ENCODE measurements at regions not wholly inside any gene's neighbourhood (a gene's known extent, or its start where the extent isn't known, plus 50 kb on each side); places are given as distances from the start of the nearest gene placed in this dataset.

DNA sequence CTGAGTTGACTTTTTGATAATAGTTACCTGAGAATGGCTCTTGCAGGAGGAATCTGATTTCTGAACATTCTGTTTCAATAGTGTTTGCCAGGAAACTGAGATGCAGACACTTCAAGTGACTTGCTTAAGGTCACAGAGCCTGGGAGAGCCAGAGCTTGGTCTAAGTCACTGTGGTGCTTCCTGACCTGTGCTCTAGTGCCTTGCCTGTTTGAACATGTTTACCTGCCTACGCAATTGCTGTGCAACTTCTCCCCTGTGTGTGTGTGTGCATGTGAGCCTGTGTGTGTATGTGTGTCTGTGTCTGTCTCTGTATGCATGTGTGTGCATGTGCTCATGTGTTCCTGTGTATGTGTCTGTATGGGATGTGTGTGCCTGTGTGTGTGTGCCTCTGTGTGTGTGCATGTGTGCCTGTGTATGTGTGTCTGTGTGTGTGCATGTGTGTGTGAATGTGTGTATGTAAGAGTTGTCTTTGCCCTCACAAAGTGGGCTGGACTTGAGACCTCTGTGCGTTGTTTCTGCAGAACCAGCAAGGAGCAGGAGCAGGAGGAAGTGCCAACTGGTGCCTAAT is 185.8 kb downstream of the GADD45G start:
- Histone ChIP-seq H3K4me3 (ENCODE audit: severe bottlenecking) (no peak overlapping the region), H3K27me3 (ENCODE audit: insufficient read depth, poor library complexity, severe bottlenecking) (peaks cover 13% of the 10 kb centered on the region), H3K9me3 (ENCODE audit: severe bottlenecking) (no peaks in the 10 kb centered on the region), H3K36me3 (ENCODE audit: low read depth) (no peaks in the 10 kb centered on the region), H3K4me1 (ENCODE audit: insufficient read depth, poor library complexity, severe bottlenecking) (no peaks in the 10 kb centered on the region), H3K27ac (ENCODE audit: poor library complexity, severe bottlenecking) (no peak overlapping the region)
- DNase-seq (ENCODE audit: low spot score) = no peak
- ATAC-seq (ENCODE audit: low read depth) = no peak
- TF ChIP-seq, protein P1, sequence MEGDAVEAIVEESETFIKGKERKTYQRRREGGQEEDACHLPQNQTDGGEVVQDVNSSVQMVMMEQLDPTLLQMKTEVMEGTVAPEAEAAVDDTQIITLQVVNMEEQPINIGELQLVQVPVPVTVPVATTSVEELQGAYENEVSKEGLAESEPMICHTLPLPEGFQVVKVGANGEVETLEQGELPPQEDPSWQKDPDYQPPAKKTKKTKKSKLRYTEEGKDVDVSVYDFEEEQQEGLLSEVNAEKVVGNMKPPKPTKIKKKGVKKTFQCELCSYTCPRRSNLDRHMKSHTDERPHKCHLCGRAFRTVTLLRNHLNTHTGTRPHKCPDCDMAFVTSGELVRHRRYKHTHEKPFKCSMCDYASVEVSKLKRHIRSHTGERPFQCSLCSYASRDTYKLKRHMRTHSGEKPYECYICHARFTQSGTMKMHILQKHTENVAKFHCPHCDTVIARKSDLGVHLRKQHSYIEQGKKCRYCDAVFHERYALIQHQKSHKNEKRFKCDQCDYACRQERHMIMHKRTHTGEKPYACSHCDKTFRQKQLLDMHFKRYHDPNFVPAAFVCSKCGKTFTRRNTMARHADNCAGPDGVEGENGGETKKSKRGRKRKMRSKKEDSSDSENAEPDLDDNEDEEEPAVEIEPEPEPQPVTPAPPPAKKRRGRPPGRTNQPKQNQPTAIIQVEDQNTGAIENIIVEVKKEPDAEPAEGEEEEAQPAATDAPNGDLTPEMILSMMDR (IDR thresholded peaks at IDR 0.05; ENCODE audit: poor library complexity, severe bottlenecking) = no peak

DNA sequence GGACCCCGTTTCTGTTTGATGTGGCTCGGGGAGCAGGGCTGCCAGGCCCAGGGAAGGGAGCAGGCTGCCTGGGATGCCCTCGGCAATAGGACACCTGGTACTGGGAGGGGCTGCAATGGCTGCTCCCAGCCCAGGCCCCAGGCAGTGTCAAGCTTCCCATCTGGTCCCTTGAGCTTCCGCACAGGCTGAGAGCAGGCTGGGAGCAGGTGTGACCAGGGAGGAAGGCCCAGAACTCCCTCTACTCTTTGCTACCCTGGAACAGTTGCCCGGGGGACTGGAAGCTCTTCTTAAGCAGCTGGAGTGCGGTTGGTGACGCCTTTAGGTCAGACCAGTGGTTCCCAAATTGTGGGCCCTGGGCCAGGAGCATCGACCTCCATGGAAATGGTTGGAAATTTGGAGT is 186.9 kb downstream of the GADD45G start:
- no peak for ATAC-seq (ENCODE audit: low read depth)
- TF ChIP-seq, protein P1 (IDR thresholded peaks at IDR 0.05; ENCODE audit: poor library complexity, severe bottlenecking) = no peak

DNA sequence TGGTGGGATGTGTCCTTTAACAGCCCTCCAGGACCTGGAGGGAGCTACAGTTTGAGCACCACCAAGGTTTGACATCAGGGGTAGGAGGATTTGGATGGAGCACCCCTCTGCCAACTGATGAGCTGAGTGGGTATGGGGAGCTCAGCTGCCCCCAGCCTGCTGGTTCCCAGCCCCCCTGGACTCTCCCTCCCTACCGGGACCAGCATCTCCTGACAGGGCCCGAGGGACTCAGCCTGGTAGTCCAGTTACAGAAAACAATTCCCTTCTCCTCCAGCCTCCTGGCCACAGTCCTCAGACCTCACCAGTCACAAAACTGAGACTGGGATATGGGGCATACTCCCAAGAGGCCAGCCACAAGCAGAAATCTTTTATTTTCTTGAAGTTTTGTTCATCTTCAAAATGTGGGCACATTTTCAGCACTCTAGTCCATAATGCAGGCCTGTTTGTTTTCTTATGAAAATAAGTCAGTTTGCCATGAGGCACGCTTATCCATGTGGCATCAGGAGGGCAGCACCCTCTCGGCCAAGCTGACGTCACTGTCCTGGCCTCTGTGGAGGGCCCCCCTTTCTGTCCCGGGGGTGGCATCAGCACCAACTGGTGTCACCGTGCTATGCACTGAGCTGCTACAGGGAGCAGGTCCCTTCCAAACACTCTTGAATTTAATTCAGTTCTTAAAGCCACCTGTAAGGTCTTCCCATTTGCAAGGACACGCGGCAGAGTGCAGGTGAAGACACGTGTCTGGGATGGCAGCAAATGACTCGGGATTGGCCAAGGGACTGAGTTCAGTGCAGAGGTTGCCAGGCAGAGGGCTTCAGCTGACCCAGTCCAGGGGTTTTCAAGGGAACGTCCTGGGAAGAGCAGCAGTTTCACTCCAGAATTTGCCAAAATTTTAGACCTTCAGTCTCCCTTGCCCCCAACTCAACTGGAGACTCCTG is 187.6 kb downstream of the GADD45G start:
- TF ChIP-seq, protein P1 (IDR thresholded peaks at IDR 0.05; ENCODE audit: poor library complexity, severe bottlenecking) = no peak
- peaks cover 10% of the 10 kb centered on the region for H3K27me3 ChIP-seq (ENCODE audit: insufficient read depth, poor library complexity, severe bottlenecking)
- H3K36me3 ChIP-seq (ENCODE audit: low read depth) = no peaks in the 10 kb centered on the region
- H3K9me3 ChIP-seq (ENCODE audit: severe bottlenecking) = no peaks in the 10 kb centered on the region
- no peak overlapping the region for H3K27ac ChIP-seq (ENCODE audit: poor library complexity, severe bottlenecking)
- ATAC-seq (ENCODE audit: low read depth) (no peak), DNase-seq (ENCODE audit: low spot score) (no peak)
- H3K4me1 ChIP-seq (ENCODE audit: insufficient read depth, poor library complexity, severe bottlenecking) = no peaks in the 10 kb centered on the region
- no peak overlapping the region for H3K4me3 ChIP-seq (ENCODE audit: severe bottlenecking)

More for the DNA sequence above, 186.9 kb downstream of the GADD45G start:
- Histone ChIP-seq H3K4me3 (ENCODE audit: severe bottlenecking) (no peak overlapping the region), H3K9me3 (ENCODE audit: severe bottlenecking) (no peaks in the 10 kb centered on the region), H3K4me1 (ENCODE audit: insufficient read depth, poor library complexity, severe bottlenecking) (no peaks in the 10 kb centered on the region), H3K27me3 (ENCODE audit: insufficient read depth, poor library complexity, severe bottlenecking) (peaks cover 13% of the 10 kb centered on the region), H3K36me3 (ENCODE audit: low read depth) (no peaks in the 10 kb centered on the region), H3K27ac (ENCODE audit: poor library complexity, severe bottlenecking) (no peak overlapping the region)
- no peak for DNase-seq (ENCODE audit: low spot score)

DNA sequence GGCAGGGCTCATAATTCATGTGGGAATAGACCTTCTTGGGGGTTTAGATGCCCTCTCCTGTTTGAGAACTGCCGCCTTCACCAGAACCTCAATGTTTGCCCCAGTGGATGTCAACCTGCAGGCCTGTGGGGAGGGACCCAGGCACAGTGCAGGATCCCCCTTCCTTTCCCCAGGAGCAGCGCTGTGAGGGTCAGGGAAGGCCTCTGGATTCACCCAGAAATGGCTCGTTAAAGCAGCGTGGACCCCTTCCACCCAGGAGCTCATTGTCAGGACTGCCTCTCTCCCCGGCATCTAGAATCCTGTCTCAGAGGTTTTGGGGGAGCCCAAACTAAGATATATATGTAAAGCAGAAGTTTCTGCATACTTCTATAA is 188.3 kb downstream of the GADD45G start:
- no peak overlapping the region for H3K4me3 ChIP-seq (ENCODE audit: severe bottlenecking)
- DNase-seq (ENCODE audit: low spot score) (no peak), ATAC-seq (ENCODE audit: low read depth) (no peak)
- no peaks in the 10 kb centered on the region for H3K36me3 ChIP-seq (ENCODE audit: low read depth)
- no peak overlapping the region for H3K27ac ChIP-seq (ENCODE audit: poor library complexity, severe bottlenecking)
- peaks cover 3% of the 10 kb centered on the region for H3K27me3 ChIP-seq (ENCODE audit: insufficient read depth, poor library complexity, severe bottlenecking)
- H3K9me3 ChIP-seq (ENCODE audit: severe bottlenecking) = no peaks in the 10 kb centered on the region
- no peaks in the 10 kb centered on the region for H3K4me1 ChIP-seq (ENCODE audit: insufficient read depth, poor library complexity, severe bottlenecking)
- TF ChIP-seq, protein P1 (IDR thresholded peaks at IDR 0.05; ENCODE audit: poor library complexity, severe bottlenecking) = no peak

DNA sequence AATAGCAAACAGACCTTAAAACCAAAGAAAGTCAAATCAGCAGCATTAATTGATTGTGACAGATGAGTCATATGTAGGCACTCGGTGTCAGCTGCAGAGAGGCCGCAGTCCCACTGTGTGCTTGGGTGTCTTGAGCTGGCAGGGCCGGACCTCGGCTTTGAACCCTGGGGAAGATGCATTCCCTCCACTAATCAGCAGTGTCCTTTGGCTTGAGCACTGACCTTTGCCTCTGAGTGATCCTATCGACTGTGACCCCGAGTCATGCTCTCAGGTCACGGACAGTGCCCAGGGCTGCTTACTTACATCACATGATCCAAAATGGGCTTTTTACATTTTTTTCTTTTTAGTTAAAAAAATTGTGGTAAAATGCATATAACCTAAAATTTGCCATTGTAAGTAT is 188.7 kb downstream of the GADD45G start:
- ATAC-seq (ENCODE audit: low read depth) = no peak
- H3K27me3 ChIP-seq (ENCODE audit: insufficient read depth, poor library complexity, severe bottlenecking) = no peaks in the 10 kb centered on the region
- TF ChIP-seq, protein P1 (IDR thresholded peaks at IDR 0.05; ENCODE audit: poor library complexity, severe bottlenecking) = no peak
- no peak overlapping the region for H3K4me3 ChIP-seq (ENCODE audit: severe bottlenecking)
- H3K9me3 ChIP-seq (ENCODE audit: severe bottlenecking) = no peaks in the 10 kb centered on the region
- no peak for DNase-seq (ENCODE audit: low spot score)
- no peaks in the 10 kb centered on the region for H3K4me1 ChIP-seq (ENCODE audit: insufficient read depth, poor library complexity, severe bottlenecking)
- no peak overlapping the region for H3K27ac ChIP-seq (ENCODE audit: poor library complexity, severe bottlenecking)
- no peaks in the 10 kb centered on the region for H3K36me3 ChIP-seq (ENCODE audit: low read depth)
